Esophagus squamous epithelium (tissue), 5 donors: ENCODE measurements at regions not wholly inside any gene's neighbourhood (a gene's known extent, or its start where the extent isn't known, plus 50 kb on each side); places are given as distances from the start of the nearest gene placed in this dataset.
A peak's percentile ranks its signal among the peaks of the same experiment; 100 is the strongest.
"Not testable (repeated sequence)": the region's sequence is repeated elsewhere in the genome, so short reads cannot be mapped to it uniquely, and the experiment has no call there.

Experiments
- DNase-seq: peaks from one replicate; lab custom pipeline; 2025; lab: John Stamatoyannopoulos, UW
- H3K27ac ChIP-seq, 4 donors: fragments of 200-600 bp; sonication (generic); one replicate each; pipeline ENCODE4 v1.5.1; 2016 to 2019; ENCODE audit warnings: mild to moderate bottlenecking in 1 of 4
- H3K27me3 ChIP-seq, 4 donors: fragments of 200-600 bp; sonication (generic); 1 replicate in 3 of 4; 2 replicates in 1 of 4; pipeline versions ENCODE4 v1.5.1 to v1.6.0; 2017 to 2021; ENCODE audit warnings: antibody characterized with exemption in 1 of 4
- H3K36me3 ChIP-seq, 3 donors: fragments of 200-600 bp; sonication (generic); one replicate each; pipeline ENCODE4 v1.5.1; 2016 to 2019
- H3K4me1 ChIP-seq, 3 donors: fragments of 200-600 bp; sonication (generic); one replicate each; pipeline ENCODE4 v1.5.1; 2017 to 2019
- H3K4me3 ChIP-seq, 4 donors: fragments of 200-600 bp; sonication (generic); 1 replicate in 3 of 4; 2 replicates in 1 of 4; pipeline ENCODE4 v1.5.1; 2016 to 2019; ENCODE audit warnings: mild to moderate bottlenecking in 2 of 4, moderate library complexity in 1 of 4
- H3K9me3 ChIP-seq, 3 donors: fragments of 200-600 bp; sonication (generic); one replicate each; pipeline ENCODE4 v1.5.1; 2016 to 2019
- POLR2A ChIP-seq, 4 donors: fragments of 450-650 bp; IDR thresholded peaks; one replicate each; pipeline ENCODE4 v1.6.1; 2017; ENCODE audit warnings: antibody characterized with exemption in 4 of 4, mild to moderate bottlenecking in 4 of 4, moderate library complexity in 3 of 4
- WGBS, 2 donors: methylation state at CpG; one replicate each; pipeline ENCODE4 v1.1.5; 2018; 5-methylcytosine and 5-hydroxymethylcytosine counted together
- intact Hi-C: fragments of 100-400 bp; cut with DNase I; formaldehyde crosslinking; loops from one replicate; pipeline ENCODE4 v1.15.0; 2022
- TF ChIP-seq, protein P1 (sequence below), 6 experiments: fragments of 450-650 bp in 4 of 6; fragments of 200-600 bp in 2 of 6; sonication (generic) in 2 of 6; IDR thresholded peaks; one replicate each; pipeline ENCODE4 v1.5.1; 2016 to 2019; ENCODE audit warnings: antibody characterized with exemption in 6 of 6, mild to moderate bottlenecking in 4 of 6, moderate library complexity in 4 of 6
- donor health status: DM: yes; HTN: yes; CAD: no.

DNA sequence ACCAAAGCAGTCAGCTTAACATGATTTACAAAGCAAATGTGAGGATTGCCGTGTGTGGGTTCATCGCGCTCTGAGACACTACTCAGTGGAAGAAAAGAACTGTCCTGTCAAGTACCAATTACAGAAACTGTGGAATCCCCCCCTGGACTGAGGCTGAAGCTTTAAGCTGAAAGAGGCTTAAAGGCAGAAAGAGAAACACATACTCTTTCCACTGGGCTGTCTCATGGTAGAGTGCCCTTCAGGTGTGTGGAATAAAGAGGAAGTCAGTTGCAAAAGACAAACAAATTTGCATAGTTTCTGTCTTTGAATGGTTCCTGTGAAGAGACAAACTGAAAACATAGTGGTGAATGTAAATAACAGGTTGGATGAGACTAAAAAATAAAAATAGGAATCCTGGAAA is 560.4 kb upstream of the SYNCRIP start:
- intact Hi-C loops, result no loop called here
- H3K36me3 ChIP-seq, result no peaks in the 10 kb centered on the region
- no peak overlapping the region for H3K4me3 ChIP-seq
- WGBS, 2 donors, result 87 to 96% methylated on average over 3 of the region's 3 CpGs
- H3K4me1 ChIP-seq, result no peaks in the 10 kb centered on the region
- no peak for DNase-seq
- TF ChIP-seq POLR2A (IDR thresholded peaks at IDR 0.05), result no peak
- TF ChIP-seq, protein P1, sequence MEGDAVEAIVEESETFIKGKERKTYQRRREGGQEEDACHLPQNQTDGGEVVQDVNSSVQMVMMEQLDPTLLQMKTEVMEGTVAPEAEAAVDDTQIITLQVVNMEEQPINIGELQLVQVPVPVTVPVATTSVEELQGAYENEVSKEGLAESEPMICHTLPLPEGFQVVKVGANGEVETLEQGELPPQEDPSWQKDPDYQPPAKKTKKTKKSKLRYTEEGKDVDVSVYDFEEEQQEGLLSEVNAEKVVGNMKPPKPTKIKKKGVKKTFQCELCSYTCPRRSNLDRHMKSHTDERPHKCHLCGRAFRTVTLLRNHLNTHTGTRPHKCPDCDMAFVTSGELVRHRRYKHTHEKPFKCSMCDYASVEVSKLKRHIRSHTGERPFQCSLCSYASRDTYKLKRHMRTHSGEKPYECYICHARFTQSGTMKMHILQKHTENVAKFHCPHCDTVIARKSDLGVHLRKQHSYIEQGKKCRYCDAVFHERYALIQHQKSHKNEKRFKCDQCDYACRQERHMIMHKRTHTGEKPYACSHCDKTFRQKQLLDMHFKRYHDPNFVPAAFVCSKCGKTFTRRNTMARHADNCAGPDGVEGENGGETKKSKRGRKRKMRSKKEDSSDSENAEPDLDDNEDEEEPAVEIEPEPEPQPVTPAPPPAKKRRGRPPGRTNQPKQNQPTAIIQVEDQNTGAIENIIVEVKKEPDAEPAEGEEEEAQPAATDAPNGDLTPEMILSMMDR (IDR thresholded peaks at IDR 0.05), result no peak
- H3K27me3 ChIP-seq, result no peaks in the 10 kb centered on the region
- peaks cover 0 to 3% (median 0%) of the 10 kb centered on the region in 3 donors for H3K9me3 ChIP-seq
- no peak overlapping the region for H3K27ac ChIP-seq

DNA sequence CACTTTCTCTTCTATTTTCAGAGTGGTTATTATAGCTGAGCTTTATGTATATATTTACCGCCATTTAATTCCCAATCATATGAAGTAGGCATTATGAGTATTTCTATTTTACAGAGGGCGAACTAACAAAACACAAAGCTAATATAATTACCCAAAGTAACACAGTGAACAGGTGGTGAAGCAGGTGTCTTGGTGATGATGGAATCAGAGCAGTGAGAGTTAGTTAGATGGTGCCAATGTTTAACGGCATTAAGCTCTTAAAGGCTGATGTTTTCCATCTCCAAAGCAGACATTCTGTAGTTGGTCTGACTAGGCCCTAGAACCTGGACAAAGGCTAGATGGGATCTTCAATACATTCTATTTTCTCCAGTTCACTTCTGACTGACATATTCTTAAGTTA is 551.1 kb upstream of the SYNCRIP start:
- DNase-seq, result no peak
- WGBS, 2 donors, result 75 to 89% methylated on average over 3 of the region's 3 CpGs
- no peaks in the 10 kb centered on the region for H3K36me3 ChIP-seq
- no peaks in the 10 kb centered on the region for H3K4me1 ChIP-seq
- intact Hi-C loops, result no loop called here
- no peaks in the 10 kb centered on the region for H3K9me3 ChIP-seq
- H3K27me3 ChIP-seq, result no peaks in the 10 kb centered on the region
- TF ChIP-seq, protein P1 (IDR thresholded peaks at IDR 0.05), result no peak
- no peak for TF ChIP-seq POLR2A (IDR thresholded peaks at IDR 0.05)
- no peak overlapping the region for H3K4me3 ChIP-seq
- no peak overlapping the region for H3K27ac ChIP-seq

DNA sequence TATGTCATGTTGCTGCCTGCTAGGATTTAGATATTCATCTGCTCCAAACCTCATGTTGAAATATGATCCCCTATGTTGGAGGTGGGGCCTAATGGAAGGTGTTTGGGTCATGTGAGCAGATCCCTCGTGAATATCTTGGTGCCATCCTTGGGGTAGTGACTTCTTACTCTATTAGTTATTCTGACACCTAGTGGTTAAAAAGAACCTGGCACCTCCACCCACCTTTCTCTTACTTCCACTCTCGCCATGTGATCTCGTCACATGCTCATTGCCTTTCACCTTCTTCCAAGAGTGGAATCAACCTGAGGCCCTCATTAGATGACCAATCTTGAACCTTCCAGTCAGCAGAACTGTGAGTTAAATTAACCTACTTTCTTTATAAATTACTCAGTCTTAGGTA is 549.4 kb upstream of the SYNCRIP start:
- intact Hi-C loops, result no loop called here
- Histone ChIP-seq H3K36me3 (no peaks in the 10 kb centered on the region), H3K4me1 (no peaks in the 10 kb centered on the region), H3K27ac (no peak overlapping the region), H3K4me3 (no peak overlapping the region), H3K9me3 (no peaks in the 10 kb centered on the region), H3K27me3 (no peaks in the 10 kb centered on the region)
- TF ChIP-seq, protein P1 (IDR thresholded peaks at IDR 0.05), result peak in 2 of 6 experiments; percentile 8 to 34
- TF ChIP-seq POLR2A (IDR thresholded peaks at IDR 0.05), result no peak
- WGBS, 2 donors, result 64 to 66% methylated on average over 3 of the region's 3 CpGs
- no peak for DNase-seq

DNA sequence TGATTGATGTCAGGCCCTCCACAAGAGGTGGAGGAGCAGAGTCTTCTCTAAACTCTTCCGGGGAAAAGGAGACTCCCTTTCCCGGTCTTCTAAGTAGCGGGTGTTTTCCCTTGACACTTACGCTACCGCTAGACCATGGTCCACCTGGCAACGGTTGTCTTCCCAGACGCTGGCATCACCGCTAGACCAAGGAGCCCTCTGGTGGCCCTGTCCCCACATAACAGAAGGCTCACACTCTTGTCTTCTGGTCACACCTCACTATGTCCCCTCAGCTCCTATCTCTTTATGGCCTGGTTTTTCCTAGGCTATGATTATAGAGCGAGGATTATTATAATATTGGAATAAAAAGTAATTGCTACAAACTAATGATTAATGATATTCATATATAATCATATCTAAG is 532.5 kb upstream of the SYNCRIP start:
- H3K4me3 ChIP-seq, DNase-seq, intact Hi-C loops, H3K9me3 ChIP-seq, H3K4me1 ChIP-seq, H3K27ac ChIP-seq, H3K27me3 ChIP-seq, H3K36me3 ChIP-seq: not testable (repeated sequence)
- 32 to 63% methylated on average over 9 of the region's 9 CpGs for WGBS, 2 donors

DNA sequence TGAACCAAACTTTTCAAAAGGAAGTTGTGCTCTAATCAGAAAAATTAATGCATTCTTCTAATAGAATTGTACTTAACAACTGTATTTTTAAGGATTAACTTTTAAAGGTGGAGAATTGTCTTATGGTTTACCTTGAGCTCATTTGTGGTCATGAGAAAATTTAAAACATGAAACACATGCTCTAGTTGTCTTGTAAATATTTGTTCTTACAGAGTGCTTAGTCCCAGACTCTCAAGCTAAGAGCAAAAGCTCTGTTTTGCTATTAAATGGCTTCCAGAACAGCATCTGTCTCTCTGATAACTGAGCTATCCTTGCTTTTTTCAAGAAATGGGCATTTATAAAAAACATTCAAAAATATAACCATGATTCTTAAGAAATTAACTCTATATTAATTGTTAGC is 512.2 kb upstream of the SYNCRIP start:
- intact Hi-C loops, result no loop called here
- no peaks in the 10 kb centered on the region for H3K27me3 ChIP-seq
- no peak overlapping the region for H3K27ac ChIP-seq
- H3K4me1 ChIP-seq, result no peaks in the 10 kb centered on the region
- TF ChIP-seq POLR2A (IDR thresholded peaks at IDR 0.05), result no peak
- TF ChIP-seq, protein P1 (IDR thresholded peaks at IDR 0.05), result no peak
- H3K36me3 ChIP-seq, result no peaks in the 10 kb centered on the region
- H3K4me3 ChIP-seq, result no peak overlapping the region
- H3K9me3 ChIP-seq, result no peaks in the 10 kb centered on the region
- no peak for DNase-seq

DNA sequence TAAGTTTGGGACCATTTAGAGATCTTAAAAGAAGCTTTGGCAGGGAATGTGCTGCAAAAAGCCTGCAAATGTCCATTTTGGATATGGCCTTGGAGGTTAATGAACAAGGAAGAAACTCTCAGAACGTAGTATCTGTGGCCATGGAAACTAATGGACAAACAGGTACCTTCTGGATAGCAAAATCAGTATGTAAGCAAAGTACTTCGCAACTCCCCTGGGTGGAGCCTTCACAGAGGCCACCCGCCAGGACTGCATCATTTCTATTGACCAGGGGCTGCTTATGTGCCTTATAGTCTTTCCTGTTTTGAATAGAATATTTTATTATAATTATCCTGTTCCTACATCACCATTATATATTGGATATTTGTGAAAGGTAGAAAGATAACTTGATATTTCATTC is 510.8 kb upstream of the SYNCRIP start:
- no peak overlapping the region for H3K4me3 ChIP-seq
- intact Hi-C loops, result no loop called here
- WGBS, 2 donors, result 64 to 65% methylated on average over 3 of the region's 3 CpGs
- no peaks in the 10 kb centered on the region for H3K4me1 ChIP-seq
- no peaks in the 10 kb centered on the region for H3K9me3 ChIP-seq
- no peak overlapping the region for H3K27ac ChIP-seq
- TF ChIP-seq, protein P1 (IDR thresholded peaks at IDR 0.05), result no peak
- no peak for TF ChIP-seq POLR2A (IDR thresholded peaks at IDR 0.05)
- H3K27me3 ChIP-seq, result no peaks in the 10 kb centered on the region
- H3K36me3 ChIP-seq, result no peaks in the 10 kb centered on the region
- no peak for DNase-seq
